LNCaP clone FGC (cell line): ENCODE measurements at regions not wholly inside any gene's neighbourhood (a gene's known extent, or its start where the extent isn't known, plus 50 kb on each side); places are given as distances from the start of the nearest gene placed in this dataset.

ENCODE experiments used
- DNase-seq: peaks from one replicate; pipeline ENCODE4 v3.0.0-alpha.2; 2011; ENCODE audit warnings: low read depth
- H3K4me3 ChIP-seq: 2 replicates; pipeline ENCODE4 v1.5.1; 2011; ENCODE audit warnings: mild to moderate bottlenecking, low read depth, low read length, control low read depth
- CTCF ChIP-seq: IDR thresholded peaks from 2 replicates; pipeline ENCODE4 v1.5.1; 2012; ENCODE audit warnings: mild to moderate bottlenecking; ENCODE audit not compliant: control insufficient read depth, insufficient read depth; ENCODE audit errors: extremely low read depth

GRCh38 chr3:76624164-76624563, 415.7 kb upstream of the ROBO2 start:
- H3K4me3 ChIP-seq: peak overlapping the region; percentile 20; the same call in 1 of the 2 replicates
- TF ChIP-seq CTCF: no peak
- DNase-seq: no peak

GRCh38 chr3:76627236-76627635, 412.7 kb upstream of the ROBO2 start:
- DNase-seq: no peak
- no peak for TF ChIP-seq CTCF
- no peak overlapping the region for H3K4me3 ChIP-seq

- no peak for DNase-seq
- no peak for TF ChIP-seq CTCF
- no peak overlapping the region for H3K4me3 ChIP-seq
Measured at GRCh38 chr3:76631251-76631650, 408.6 kb upstream of the ROBO2 start.

GRCh38 chr3:76638006-76638405, 401.9 kb upstream of the ROBO2 start:
- DNase-seq: no peak
- no peak for TF ChIP-seq CTCF
- no peak overlapping the region for H3K4me3 ChIP-seq

GRCh38 chr3:76643623-76644304, 396.1 kb upstream of the ROBO2 start:
- DNase-seq: no peak
- TF ChIP-seq CTCF: no peak
- H3K4me3 ChIP-seq: no peak overlapping the region

- no peak overlapping the region for H3K4me3 ChIP-seq
- no peak for DNase-seq
- TF ChIP-seq CTCF: no peak
Measured at GRCh38 chr3:76644305-76644675, 395.6 kb upstream of the ROBO2 start.

GRCh38 chr3:76645724-76646123, 394.2 kb upstream of the ROBO2 start:
- no peak overlapping the region for H3K4me3 ChIP-seq
- TF ChIP-seq CTCF: no peak

More at GRCh38 chr3:76645724-76646123, 394.2 kb upstream of the ROBO2 start:
- DNase-seq: no peak
